Epidermal melanocyte (primary cell): ENCODE measurements at regions not wholly inside any gene's neighbourhood (a gene's known extent, or its start where the extent isn't known, plus 50 kb on each side); places are given as distances from the start of the nearest gene placed in this dataset.

Experiments
- DNase-seq: peaks from one replicate; pipeline ENCODE4 v3.0.0; 2011; ENCODE audit warnings: low spot score; ENCODE audit not compliant: insufficient read length

GRCh38 chr3:14286887-14287500, 108.4 kb downstream of the LSM3 start:
- no peak for DNase-seq

- no peak for DNase-seq
These were observed 109.7 kb downstream of the LSM3 start for GRCh38 chr3:14288177-14288788.

DNA sequence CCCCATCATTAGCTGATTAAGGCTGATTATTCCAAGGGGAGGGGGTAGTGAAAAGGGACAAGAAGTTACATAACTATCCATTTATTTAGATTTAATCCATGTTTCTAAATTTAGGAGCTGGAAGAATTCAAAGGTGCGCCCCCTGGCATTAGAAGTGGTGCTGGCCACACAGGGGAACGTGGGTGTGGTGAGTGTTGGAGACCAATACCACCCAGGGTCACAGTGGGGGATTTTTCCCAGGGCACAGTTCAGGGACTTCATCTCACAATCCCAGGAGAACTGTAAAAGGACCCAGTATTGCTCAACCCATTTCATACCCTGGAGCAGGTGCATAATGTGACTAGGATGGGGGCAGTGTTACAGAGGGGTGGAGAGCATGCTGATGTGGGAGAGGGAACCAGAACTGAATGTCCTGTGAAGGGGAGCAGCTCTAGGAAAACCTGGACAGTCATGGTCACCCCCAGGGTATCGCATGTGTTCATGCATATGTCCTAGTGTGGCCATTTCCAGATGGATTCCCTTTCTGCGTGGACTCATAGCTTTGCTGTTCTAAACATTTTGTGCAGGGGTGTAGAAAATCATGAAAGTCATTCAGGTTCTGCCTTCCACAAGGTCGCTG, 110.3 kb downstream of the LSM3 start:
- DNase-seq: no peak

DNA sequence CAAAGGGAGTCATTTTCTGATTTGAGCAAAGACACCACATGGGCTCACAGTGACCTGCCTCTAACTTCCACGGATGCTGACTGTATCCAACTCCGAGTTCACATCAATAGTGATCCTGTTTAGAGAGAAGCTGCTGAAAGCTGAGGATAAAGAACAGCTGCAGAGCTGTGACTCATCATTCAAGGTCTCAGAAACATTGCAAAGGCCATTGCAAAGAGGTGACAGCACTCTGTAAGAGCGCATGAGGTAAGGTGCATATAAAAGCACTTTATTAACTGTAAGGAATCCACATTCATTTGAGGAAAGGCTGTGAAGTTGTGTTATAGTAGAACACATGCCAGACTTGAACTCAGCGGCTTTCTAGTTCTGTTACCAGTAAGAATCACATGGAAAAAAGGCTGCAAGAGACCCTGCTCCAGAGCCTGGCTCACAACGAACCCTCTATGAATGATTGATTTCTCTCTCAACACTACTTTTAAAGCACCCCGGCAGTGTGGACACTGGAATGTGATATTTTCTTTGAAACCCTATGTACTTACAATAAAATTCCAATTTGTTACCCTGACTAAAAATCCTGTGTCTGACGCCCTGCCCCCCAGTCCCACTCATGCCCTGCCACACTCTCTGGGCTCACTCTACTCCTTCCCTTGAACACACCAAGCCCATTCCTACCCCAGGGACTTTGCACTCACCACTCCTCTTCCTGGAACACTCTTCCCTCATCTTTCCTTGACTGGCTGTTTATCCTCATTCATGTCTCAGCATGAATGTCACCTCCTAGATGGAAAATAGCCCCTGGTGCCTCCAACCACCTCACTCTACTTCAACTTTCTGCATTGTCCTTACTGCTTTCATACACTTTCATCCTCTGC, 111.2 kb downstream of the LSM3 start:
- DNase-seq: peak; percentile 83

GRCh38 chr3:14290631-14291385, 111.6 kb upstream of the SLC6A6 start:
- peak; percentile 50 for DNase-seq

DNA sequence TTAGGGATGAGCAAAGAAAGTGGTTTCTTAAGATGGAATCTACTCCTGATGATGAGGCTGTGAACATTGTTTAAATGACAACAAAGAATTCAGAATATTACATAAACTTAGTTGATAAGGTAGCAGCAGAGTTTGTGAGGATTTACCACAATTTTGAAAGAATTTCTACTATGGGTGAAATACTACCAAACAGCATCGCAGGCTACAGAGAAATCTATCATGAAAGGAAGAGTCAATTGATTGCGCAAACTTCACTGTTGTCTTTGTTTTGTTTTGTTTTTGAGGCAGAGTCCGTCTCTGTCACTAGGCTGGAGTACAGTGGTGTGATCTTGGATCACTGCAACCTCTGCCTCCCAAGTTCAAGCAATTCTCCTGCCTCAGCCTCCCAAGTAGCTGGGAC, 107.4 kb upstream of the SLC6A6 start:
- no peak for DNase-seq

- DNase-seq: no peak
These were observed 106.6 kb upstream of the SLC6A6 start for GRCh38 chr3:14295801-14296200.

- DNase-seq: no peak
These were observed 105.1 kb upstream of the SLC6A6 start for GRCh38 chr3:14297305-14297704.

- DNase-seq: no peak
These were observed 104.6 kb upstream of the SLC6A6 start for GRCh38 chr3:14297784-14298236.

GRCh38 chr3:14298442-14298841, 104.0 kb upstream of the SLC6A6 start:
- no peak for DNase-seq

DNA sequence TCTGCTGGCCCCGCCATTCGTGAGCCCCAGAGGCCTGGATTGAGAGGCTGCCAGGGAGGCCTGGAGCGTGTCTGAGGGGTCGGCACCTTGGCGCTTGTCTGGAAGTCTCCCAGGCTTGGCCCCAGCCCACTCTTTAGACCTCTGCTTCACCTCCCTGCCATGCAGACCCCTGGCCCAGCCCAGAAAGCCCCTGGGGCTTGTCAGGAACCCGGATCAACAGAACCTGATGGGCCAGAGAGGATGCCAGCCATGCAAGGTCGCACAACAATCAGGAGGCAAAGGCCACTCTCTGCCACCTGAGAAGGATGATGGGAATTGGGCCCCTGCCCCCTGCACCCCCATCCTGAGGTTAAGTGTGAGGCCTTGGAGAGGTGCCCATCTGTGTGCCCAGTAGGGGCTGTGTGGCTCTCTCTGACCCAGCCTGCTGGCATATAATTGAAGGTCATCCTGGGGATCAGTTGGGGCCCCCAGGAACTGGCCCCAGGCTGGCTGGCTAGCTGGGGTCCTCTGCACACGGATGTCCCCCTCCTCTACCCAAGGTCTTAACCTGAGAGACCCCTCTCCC, 103.3 kb upstream of the SLC6A6 start:
- no peak for DNase-seq

DNA sequence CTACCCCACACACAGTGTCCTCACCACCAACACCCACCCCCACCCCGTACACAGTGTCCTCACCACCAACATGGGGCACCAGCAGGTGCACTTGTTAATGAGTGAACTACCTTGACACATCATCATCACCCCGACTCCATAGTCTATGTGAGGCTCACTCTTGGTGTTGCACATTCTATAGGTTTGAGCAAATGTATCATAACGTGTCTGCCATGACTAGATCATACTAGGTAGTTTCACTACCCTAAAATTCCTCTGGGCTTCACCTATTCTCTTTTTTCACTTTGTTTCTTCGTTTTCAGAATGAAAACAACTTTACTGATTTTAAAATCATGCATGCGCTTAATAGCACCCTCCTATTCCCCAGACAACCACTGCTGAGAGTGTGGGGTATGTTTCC, 102.6 kb upstream of the SLC6A6 start:
- no peak for DNase-seq

DNA sequence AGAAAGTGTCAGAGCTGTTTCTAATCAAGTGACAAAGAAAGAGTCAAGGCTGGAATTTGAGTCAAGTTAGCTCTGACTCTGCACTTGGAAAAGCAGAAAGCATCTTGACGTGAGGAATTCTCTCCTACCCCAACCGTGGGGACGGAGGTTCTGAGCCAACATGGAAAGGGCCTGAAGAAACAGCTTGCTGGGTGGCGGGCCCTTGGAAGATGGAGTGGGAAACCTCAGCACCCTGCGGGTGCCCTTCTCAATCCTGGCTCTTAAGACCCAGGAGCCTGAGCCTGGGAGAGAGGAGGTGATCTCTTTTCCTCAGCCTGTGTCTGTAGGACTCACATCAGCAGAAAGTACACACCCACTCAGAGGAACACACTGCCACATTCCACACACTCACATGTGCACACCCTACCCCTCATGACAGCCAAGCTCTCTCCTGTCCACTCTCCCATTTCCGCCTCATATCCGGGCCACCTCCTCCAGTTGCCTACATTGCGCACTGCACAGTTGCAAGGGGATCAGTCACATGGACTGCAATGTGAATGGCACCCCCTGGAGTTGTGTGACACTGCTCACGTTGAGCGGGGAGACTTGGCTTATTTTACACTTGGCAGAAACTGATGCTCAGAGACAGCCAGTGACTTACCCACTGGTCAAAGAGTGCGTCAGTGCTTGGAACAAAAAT, 101.5 kb upstream of the SLC6A6 start:
- DNase-seq: no peak

DNA sequence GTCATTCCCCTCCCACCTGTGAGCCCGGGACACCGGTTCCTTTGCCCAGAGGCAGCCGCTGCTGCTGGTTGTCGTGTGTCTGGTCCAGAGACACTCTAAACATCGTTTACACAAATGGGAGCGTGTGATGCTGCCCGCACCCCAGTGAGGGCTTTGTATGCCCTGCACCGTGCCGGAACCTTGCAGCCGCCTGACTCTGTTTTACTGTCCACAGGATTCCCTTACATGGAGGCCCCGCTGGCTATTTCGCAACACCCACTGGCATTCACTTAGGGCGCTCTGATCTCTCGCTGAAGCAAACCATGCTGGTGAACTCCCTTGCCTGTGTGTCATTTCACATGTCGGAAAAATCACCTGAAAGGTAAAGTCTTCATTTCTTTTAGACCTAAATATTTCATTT, 100.8 kb upstream of the SLC6A6 start:
- no peak for DNase-seq

- DNase-seq: no peak
These were observed 98.9 kb upstream of the SLC6A6 start for GRCh38 chr3:14303336-14304100.

- no peak for DNase-seq
These were observed 98.0 kb upstream of the SLC6A6 start for GRCh38 chr3:14304101-14305045.

GRCh38 chr3:14305324-14305723, 97.1 kb upstream of the SLC6A6 start:
- no peak for DNase-seq

GRCh38 chr3:14306142-14306541, 96.3 kb upstream of the SLC6A6 start:
- no peak for DNase-seq
